ENCODE measurements at regions not wholly inside any gene's neighbourhood (a gene's known extent, or its start where the extent isn't known, plus 50 kb on each side); places are given as distances from the start of the nearest gene placed in this dataset.

GRCh38 chr13:60274655-60275054 is 110.9 kb upstream of the DIAPH3 start:
- TF ChIP-seq CTCF (conservative IDR thresholded peaks at IDR 0.05 in 1 of 2, IDR thresholded peaks at IDR 0.05 in 1 of 2; ENCODE audit: low read depth in 1 of 2, low read length in 2 of 2) (no peak), EZH2 (IDR thresholded peaks at IDR 0.05; ENCODE audit: low read length, missing control alignments) (no peak)
